G401 (cell line): ENCODE measurements at regions not wholly inside any gene's neighbourhood (a gene's known extent, or its start where the extent isn't known, plus 50 kb on each side); places are given as distances from the start of the nearest gene placed in this dataset.

Source experiments
- DNase-seq: peaks from one replicate; pipeline ENCODE4 v3.0.0-alpha.2; 2015; ENCODE audit warnings: low spot score
- in situ Hi-C: cut with HindIII; loops from 2 replicates; pipeline ENCODE4 v1.10.0; 2016; ENCODE audit warnings: low sequenced_read_pairs, mixed read lengths

- DNase-seq: no peak
- in situ Hi-C loops: no loop called here
Measured at GRCh38 chr9:118721923-118722322, 647.3 kb downstream of the BRINP1 start.

DNA sequence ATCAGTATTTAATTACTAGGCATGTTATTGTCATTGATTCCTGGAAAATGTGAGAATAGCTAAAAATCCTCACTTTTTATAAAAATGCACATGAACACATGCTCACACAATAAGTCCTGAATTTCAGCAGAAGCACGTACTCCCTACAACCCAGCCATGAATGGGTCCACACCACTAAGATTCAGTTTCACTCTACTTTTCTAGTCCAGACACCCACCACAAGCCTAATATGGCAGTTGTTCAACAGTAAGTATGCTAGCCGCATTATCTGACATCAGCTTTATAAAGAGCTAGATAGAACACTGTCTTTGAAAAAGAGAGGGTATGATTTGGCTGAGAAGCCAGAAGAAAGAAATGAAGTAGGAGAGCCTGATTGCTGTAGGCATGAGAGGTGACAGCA, 639.3 kb downstream of the BRINP1 start:
- in situ Hi-C loops: no loop called here
- DNase-seq: no peak

- DNase-seq: no peak
- in situ Hi-C loops: no loop called here
Measured at GRCh38 chr9:118732998-118733397, 636.2 kb downstream of the BRINP1 start.

- DNase-seq: no peak
- in situ Hi-C loops: no loop called here
Measured at GRCh38 chr9:118734696-118735095, 634.5 kb downstream of the BRINP1 start.

GRCh38 chr9:118736406-118736805, 632.8 kb downstream of the BRINP1 start:
- in situ Hi-C loops: no loop called here
- no peak for DNase-seq

DNA sequence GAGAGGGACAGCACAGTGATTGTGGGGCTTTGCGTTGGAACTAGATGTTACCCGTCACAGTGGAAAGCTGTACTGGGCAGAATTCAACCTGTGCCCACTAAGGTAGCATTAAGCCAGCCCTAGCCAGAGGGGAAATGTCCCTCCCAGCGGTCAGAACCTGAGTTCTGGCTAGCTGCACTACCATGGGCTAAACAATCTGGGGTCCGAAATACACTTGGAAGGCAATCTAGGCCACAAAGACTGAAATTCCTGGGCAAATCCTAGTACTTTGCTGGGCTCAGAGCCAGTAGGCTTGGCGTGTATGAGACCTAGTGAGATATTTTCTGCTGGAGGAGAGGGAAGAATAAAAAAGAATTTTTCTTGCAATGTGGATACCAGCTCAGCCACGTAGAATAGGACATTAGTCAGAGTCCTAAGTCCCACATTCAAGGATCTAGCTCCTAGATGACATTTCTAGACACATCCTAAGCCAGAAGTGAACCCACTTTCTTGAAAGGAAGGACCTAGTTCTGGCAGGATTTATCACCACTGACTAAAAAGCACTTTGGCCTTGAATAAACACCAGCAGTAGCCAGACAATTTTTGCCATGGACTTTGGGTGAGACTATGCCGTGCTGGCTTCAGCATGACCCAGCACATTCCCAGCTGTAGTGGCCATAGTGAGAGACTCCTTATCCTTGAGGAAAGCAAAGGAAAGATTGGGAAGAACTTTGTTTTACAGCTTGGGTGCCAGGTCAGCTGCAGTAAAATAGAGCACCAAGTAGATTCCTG, 618.0 kb downstream of the BRINP1 start:
- DNase-seq: no peak
- in situ Hi-C loops: no loop called here

GRCh38 chr9:118751848-118752223, 617.4 kb downstream of the BRINP1 start:
- DNase-seq: no peak
- in situ Hi-C loops: no loop called here

- in situ Hi-C loops: no loop called here
- DNase-seq: no peak
Measured at GRCh38 chr9:118761016-118761790, 608.0 kb downstream of the BRINP1 start.

GRCh38 chr9:118767571-118767970, 601.7 kb downstream of the BRINP1 start:
- peak; percentile 66 for DNase-seq
- in situ Hi-C loops: no loop called here

GRCh38 chr9:118782790-118783463, 586.3 kb downstream of the BRINP1 start:
- DNase-seq: peak; percentile 26
- in situ Hi-C loops: no loop called here

- in situ Hi-C loops: no loop called here
- no peak for DNase-seq
Measured at GRCh38 chr9:118784033-118784432, 585.2 kb downstream of the BRINP1 start.

DNA sequence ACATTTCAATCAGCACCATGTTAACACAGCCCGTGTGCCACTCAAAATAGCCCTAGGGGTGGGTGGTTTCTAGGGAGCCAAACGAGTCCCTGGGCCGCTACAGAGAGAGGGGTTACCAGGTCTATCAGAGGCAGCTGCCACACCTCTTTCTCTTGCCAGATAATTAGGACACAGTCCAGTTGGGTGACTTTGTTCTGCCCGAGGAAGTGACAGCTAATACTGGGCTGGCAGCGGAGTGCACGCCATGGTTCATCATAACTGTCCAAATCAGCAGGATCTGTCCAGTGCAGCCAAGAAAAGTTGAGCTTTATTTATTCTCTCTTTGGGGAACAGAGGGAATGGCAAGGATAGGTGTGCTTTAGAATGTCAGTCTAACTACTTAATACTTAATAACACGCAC, 583.8 kb downstream of the BRINP1 start:
- in situ Hi-C loops: no loop called here
- peak; percentile 91 for DNase-seq

GRCh38 chr9:118786877-118787276, 582.4 kb downstream of the BRINP1 start:
- in situ Hi-C loops: no loop called here
- DNase-seq: peak; percentile 60

- in situ Hi-C loops: no loop called here
- no peak for DNase-seq
Measured at GRCh38 chr9:118809160-118809625, 560.0 kb downstream of the BRINP1 start.

DNA sequence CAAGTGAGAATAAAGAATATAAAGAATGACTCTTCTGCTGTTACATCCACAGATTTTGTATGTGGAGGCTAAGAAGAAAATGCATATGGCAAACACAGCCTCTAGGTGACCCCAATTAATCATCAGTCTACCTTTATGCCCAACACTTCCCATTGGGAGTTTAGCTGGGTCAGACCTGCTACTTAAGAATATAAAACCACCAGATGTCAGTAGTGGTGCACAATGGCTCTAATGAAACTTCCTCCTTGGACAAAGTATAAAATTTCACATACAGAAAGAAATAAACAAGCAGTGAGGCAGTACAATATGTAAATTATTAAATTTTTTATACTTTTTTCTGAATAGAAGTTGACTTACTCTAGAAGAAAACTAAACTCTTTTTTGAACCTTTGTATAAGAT, 539.9 kb downstream of the BRINP1 start:
- DNase-seq: no peak
- in situ Hi-C loops: no loop called here

DNA sequence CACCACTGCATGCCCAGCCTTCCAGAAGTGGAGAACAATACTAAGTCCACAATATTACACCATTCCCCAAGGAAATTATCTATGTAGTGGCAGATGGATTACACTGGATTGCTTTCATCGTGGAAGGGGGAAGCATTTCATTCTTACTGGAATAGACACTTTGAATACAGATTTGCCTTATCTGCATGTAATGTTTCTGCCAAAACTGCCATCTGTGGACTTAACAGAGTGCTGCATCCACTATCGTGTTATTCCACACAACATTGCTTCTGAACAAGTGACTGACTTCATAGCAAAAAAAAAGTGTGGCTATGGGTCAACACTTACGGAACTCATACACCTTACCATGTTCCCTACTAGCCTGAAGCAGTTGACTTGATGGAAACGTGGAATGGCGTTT, 536.9 kb downstream of the BRINP1 start:
- in situ Hi-C loops: no loop called here
- no peak for DNase-seq

DNA sequence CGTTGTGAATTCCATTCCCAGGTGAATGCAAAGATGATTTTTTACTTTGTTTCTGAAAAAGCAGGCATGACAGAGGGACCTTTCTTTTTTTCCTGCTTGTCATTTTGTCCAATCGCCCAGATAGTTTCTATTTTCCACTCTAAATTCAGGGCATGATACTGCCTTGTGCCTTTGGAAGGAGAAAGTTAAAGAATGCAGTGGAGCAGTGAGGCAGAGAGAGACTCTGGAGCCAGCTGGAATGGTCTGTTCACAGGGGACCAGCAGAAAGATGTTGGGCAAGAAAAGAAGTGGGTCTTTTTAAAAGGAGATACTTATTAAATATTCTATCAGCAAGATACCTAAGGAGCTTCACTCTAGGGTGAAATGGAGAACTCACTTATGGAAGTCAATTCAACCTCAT, 532.3 kb downstream of the BRINP1 start:
- in situ Hi-C loops: no loop called here
- no peak for DNase-seq

DNA sequence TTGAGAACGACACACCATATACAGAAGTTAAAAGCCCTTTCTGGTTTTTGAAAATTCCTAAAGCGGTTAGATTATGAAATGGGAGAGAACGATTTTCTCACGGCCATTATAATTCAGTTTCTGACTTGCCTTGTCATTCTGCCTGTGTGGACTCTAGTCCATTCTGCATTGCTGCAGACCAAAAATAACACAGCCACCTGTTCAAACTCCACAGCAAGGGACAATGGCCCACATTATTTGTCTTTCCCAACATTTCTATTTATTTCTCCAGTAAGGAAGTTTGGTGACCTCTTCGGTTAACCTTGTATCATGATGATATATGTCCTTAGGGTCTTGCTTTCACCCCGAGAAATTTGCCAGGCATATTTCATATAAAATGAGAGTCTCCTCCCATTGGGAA, 497.7 kb downstream of the BRINP1 start:
- no peak for DNase-seq
- in situ Hi-C loops: no loop called here

GRCh38 chr9:118882684-118883083, 486.6 kb downstream of the BRINP1 start:
- DNase-seq: no peak
- in situ Hi-C loops: no loop called here

DNA sequence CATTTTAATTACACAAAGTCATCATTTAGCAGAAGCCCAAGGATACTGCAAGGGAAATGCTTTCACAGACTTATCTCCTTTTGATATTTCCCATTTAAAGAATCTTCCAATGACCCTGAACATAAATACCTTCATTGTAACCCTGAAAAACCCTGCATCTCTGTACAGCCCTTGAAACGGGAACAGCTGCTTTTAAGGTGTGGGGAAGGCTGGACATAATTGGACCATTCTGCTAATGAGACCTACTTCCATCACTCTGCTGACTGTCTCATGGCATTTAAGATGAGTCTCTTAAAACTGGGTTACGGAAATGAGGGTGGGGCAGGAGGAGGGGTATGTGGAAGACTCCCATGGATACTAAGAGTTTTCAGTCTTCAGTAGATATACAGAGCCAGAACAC, 485.8 kb downstream of the BRINP1 start:
- no peak for DNase-seq
- in situ Hi-C loops: no loop called here
